COR-L47 (cell line): ENCODE measurements at regions not wholly inside any gene's neighbourhood (a gene's known extent, or its start where the extent isn't known, plus 50 kb on each side); places are given as distances from the start of the nearest gene placed in this dataset.
"Not testable (repeated sequence)": the region's sequence is repeated elsewhere in the genome, so short reads cannot be mapped to it uniquely, and the experiment has no call there.

ENCODE experiments used
- DNase-seq: peaks from one replicate; lab custom pipeline; 2025; lab: John Stamatoyannopoulos, UW

- DNase-seq = no peak
Measured at GRCh38 chr4:106588891-106589290, 220.3 kb upstream of the GIMD1 start.

DNA sequence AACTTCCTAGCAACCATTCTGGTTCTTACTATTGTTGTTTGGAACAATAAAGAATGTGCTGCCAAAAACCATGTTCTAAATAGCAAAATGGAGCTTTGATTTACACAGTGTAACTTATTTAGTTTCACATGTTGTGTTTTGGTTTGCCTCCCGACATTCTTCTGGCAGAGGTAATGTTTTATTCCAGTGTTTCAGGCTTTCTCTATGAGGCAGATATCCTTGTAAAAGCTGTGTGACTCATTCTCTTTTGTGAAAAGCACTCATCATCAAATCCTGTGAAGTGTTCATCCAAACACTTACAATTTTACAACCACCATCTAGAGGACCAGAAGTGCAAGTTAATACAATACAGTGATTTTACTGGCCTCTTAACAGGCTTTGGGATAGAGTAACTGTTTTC is 219.0 kb upstream of the GIMD1 start:
- DNase-seq = no peak

DNA sequence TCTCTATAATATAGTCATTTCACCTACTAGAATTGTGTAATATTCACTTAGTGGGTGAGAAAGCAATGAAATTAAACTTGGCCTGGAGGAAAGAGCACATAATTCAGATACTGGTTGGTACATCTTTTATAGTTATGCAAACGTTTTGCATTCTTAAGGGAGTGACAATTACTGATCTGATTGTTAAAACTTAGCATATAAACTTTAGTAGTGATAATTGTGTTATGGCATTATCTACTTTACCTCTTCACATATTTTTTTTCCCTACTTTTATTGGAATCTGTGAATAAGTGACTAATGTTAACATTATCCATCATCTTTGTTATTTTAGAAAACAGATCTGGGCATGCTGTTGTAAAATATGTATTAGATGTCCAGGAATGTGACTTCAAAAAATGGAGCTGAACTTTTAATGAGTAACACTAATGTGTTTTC is 217.4 kb upstream of the GIMD1 start:
- DNase-seq = no peak

- DNase-seq = no peak
Measured at GRCh38 chr4:106584337-106584989, 215.9 kb upstream of the GIMD1 start.

- no peak for DNase-seq
Measured at GRCh38 chr4:106583567-106583966, 215.0 kb upstream of the GIMD1 start.

DNA sequence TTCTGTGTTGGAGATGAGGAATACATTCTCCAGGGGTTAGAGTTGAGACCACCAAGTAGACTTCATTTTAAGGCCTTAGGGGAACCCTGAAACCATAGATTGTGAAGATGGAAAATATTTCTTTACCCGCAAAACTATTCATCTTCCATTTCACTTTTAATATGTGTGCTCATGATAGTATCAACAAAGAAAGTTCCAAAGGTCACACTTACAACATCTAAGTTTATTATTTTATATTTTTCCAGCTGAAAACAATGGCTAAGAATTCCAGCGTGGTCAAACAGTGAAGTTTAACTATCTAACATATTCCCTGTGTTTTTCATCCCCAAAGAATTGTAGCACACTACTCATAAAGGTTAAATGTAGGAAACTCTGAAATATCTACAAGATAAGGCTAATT is 214.5 kb upstream of the GIMD1 start:
- DNase-seq = no peak

GRCh38 chr4:106582103-106582502 is 213.5 kb upstream of the GIMD1 start:
- no peak for DNase-seq

DNA sequence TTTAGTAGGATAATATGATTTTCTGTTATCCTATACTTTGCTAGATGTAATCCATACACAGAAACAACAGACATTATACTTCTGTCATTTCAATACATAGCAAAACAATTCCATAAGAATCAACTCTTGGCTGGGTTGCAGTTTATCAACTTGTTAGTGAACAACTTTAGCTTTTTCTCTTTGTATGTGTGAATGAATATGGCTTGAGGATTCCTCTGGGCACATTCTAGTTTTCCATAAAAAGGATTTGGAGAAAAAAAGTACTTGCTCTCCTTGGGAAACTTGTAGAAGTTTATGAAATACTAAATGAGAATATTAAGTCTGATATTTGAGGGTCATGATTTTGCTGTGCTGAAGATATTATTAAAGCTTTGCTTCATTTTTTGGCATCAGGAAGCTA is 210.7 kb upstream of the GIMD1 start:
- DNase-seq = no peak

GRCh38 chr4:106569146-106570031 is 200.8 kb upstream of the GIMD1 start:
- no peak for DNase-seq

- no peak for DNase-seq
Measured at GRCh38 chr4:106565727-106566126, 197.1 kb upstream of the GIMD1 start.

DNA sequence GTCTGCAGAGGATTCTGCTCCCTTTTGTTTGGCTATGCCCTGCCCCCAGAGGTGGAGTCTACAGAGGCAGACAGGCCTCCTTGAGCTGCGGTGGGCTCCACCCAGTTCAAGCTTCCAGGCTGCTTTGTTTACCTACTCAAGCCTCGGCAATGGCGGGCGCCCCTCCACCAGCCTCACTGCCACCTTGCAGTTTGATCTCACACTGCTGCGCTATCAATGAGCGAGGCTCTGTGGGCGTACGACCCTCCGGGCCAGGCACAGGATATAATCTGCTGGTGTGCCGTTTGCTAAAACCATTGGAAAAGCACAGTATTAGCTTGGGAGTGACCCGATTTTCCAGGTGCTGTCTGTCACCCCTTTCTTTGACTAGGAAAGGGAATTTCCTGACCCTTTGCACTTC is 195.1 kb upstream of the GIMD1 start:
- DNase-seq = not testable (repeated sequence)

DNA sequence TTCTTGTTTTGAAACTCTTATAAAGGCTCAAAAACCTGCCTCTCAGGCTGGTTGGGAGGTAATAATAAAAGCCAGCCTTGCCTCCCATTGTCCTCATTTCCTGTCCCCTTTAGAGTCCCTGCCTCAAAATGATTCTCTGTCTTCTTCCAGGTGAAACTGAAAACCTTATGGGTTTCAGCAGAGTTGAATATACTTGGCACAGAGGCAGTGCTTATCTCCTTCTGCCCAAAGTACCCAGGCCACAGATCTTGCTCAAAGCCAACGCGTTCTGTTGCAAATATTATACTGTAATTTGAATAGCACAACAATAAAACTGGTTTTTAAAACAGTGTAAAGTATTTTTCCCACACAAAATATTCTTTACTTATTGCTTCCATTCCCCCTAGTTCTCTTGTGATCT is 183.1 kb upstream of the GIMD1 start:
- no peak for DNase-seq

GRCh38 chr4:106548446-106549044 is 180.0 kb upstream of the GIMD1 start:
- no peak for DNase-seq

DNA sequence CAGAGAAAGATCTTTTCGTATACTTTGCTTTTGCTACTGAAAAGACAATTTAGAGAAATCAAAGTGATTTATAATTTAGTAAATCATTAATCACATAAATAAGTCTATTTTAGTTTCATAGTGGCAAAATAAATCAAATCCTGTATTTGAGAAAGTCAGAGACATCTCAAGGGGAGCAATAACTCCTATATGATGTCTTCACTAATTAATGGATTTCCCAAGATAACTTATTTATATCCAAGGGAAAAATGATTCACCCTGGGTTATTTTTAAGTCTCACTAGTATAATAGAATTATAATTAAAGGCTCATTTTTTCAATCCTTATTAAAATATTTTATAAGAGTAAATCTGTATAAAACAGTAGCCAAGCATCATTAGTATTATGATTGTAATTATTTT is 177.8 kb upstream of the GIMD1 start:
- DNase-seq = no peak

- not testable (repeated sequence) for DNase-seq
Measured at GRCh38 chr4:106542609-106543008, 174.0 kb upstream of the GIMD1 start.

DNA sequence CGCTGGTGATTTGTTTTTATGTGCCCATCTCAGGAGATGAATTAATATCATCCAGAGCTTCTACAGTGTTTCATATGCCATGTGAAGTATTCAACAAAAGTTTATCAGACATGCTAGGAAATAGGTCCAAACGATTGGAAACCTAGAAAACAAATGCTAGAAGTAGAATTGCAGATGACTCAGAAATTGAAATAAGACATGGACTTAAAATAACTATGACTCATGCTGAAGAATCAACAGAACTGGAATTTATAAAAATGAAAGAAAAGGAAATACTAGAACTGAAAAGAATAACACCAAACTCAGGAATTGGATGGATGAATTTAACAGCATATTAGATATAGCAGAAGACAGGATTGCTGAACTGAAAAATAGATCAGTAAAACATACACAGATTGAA is 172.7 kb upstream of the GIMD1 start:
- DNase-seq = no peak

- no peak for DNase-seq
Measured at GRCh38 chr4:106530821-106531220, 162.2 kb upstream of the GIMD1 start.

- DNase-seq = no peak
Measured at GRCh38 chr4:106530024-106530361, 161.4 kb upstream of the GIMD1 start.

GRCh38 chr4:106529348-106530023 is 160.9 kb upstream of the GIMD1 start:
- DNase-seq = no peak

DNA sequence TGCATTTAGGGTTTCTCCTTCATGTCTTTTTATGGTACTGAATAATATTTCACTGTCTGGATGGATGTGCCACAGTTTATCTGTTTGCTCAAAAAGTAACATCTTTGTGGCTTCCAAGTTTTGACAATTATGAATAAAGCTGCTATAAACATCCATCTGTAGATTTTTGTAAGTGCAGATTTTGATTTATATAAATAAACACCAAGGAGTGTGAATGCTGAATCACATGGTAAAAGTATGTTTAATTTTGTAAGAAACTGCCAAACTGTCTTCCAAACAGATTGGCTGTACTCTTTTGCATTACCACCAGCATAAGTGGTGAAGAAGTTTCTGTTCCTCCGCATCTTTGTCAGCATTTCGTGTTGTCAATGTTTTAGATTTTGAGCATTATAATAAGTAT is 158.7 kb upstream of the GIMD1 start:
- no peak for DNase-seq

DNA sequence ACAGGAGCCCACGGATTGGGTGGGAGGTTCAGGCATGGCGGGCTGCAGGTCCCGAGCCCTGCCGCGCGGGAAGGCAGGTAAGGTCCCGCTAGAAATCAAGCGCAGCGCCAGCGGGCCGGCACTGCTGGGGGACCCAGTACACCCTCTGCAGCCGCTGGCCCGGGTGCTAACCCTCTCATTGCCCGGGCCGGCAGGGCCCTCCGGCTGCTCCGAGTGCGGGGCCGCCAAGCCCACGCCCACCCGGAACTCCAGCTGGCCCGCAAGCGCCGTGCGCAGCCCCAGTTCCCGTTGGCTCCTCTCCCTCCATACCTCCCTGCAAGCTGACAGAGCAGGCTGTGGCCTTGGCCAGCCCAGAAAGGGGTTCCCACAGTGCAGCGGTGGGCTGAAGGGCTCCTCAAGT is 156.8 kb upstream of the GIMD1 start:
- not testable (repeated sequence) for DNase-seq

DNA sequence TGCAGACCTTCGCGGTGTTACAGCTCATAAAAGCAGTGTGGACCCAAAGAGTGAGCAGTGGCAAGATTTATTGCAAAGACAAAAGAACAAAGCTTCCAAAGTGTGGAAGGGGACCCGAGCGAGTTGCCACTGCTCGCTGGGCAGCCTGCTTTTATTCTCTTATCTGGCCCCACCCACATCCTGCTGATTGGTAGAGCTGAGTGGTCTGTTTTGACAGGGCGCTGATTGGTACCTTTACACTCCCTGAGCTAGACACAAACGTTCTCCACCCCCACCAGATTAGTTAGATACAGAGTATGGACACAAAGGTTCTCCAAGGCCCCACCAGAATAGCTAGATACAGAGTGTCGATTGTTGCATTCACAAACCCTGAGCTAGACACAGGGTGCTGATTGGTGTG is 156.2 kb upstream of the GIMD1 start:
- not testable (repeated sequence) for DNase-seq

GRCh38 chr4:106522839-106523238 is 154.3 kb upstream of the GIMD1 start:
- DNase-seq = no peak
